ENCODE measurements at regions not wholly inside any gene's neighbourhood (a gene's known extent, or its start where the extent isn't known, plus 50 kb on each side); places are given as distances from the start of the nearest gene placed in this dataset.

DNA sequence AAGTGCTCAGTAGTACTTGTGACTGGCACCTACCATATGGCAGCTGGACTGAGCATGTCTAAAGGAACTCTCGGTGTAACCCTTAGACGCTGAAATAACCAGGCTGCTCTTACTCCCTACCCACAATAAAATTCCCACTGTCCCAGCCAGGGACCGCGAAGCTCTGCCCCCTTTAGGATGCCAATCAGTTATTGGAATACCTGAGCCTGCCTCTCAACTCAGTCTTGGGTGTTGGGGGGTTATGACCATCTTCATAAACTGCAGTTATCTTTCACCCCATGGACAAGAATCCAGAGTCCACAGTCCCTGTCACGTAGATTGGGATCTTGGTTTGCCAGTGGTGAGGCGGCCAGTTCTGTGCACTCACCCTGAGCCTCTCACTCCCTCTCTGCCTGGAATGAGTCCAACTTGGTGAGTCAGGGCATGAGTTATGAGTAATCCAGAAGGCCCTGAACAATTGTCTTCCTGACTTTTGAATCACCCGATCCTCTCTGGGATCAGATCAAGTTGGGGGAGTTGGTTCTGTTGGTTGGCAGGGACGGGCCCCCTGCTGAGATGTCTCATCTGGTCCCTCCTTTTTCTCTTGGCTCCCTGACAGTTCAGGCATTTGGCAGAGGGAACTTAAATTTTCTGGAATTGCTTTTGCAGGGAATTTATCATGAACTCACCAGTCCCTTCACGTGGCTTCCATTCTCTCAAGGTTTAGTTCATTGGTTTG, 120.1 kb upstream of the UBE2E1 start:
- DNase-seq (ENCODE audit: low read depth), result peak; percentile 98
- TF ChIP-seq, protein P1, sequence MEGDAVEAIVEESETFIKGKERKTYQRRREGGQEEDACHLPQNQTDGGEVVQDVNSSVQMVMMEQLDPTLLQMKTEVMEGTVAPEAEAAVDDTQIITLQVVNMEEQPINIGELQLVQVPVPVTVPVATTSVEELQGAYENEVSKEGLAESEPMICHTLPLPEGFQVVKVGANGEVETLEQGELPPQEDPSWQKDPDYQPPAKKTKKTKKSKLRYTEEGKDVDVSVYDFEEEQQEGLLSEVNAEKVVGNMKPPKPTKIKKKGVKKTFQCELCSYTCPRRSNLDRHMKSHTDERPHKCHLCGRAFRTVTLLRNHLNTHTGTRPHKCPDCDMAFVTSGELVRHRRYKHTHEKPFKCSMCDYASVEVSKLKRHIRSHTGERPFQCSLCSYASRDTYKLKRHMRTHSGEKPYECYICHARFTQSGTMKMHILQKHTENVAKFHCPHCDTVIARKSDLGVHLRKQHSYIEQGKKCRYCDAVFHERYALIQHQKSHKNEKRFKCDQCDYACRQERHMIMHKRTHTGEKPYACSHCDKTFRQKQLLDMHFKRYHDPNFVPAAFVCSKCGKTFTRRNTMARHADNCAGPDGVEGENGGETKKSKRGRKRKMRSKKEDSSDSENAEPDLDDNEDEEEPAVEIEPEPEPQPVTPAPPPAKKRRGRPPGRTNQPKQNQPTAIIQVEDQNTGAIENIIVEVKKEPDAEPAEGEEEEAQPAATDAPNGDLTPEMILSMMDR (conservative IDR thresholded peaks at IDR 0.05; ENCODE audit: low read length), result no peak
- H3K4me3 ChIP-seq (ENCODE audit: low read length), result no peak overlapping the region

DNA sequence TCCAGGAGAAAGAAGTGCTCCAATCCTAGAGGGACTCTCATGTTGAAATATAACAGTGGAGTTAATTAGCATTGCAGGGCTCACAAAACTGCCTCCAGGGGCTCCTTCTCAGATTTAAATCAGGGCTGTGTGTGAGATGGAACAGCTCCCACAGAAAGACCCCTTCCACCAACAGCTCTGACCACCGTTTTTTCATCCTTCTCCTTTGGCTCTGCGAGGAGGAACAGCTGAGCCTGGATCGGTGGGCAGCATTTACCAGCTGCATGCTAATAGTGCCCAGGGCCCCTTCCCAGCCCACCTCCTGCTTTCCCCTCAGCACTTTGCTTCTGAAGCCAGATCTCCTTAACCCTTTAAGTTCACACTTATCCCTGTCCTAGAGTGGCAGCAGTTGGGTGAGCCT, 119.2 kb upstream of the UBE2E1 start:
- TF ChIP-seq, protein P1 (conservative IDR thresholded peaks at IDR 0.05; ENCODE audit: low read length), result no peak
- no peak for DNase-seq (ENCODE audit: low read depth)
- H3K4me3 ChIP-seq (ENCODE audit: low read length), result no peak overlapping the region

DNA sequence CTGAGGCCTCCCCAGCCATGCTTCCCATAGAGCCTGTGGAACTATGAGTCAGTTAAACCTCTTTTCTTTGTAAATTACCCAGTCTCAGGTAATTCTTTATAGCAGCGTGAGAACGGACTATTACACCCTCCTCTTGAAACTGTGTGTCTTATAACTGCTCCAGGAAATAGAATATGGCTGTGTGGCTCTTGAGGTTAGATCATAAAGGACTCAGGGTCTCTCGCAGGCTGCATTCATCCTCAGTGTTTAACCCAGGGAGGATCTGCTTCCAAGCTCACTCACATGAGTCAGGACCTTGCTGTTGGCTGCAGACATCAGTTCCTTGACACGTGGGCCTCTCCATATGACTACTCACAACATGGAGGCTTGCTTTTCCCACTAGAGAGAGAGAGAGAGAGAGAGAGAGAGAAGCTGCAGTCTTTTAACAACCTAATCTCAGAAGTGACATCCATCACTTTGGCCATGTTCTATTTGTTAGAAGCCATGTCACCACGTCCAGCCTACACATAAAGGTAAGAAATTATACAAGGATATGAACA, 114.3 kb upstream of the UBE2E1 start:
- TF ChIP-seq, protein P1 (conservative IDR thresholded peaks at IDR 0.05; ENCODE audit: low read length), result no peak
- H3K4me3 ChIP-seq (ENCODE audit: low read length), result no peak overlapping the region
- DNase-seq (ENCODE audit: low read depth), result peak; percentile 7

DNA sequence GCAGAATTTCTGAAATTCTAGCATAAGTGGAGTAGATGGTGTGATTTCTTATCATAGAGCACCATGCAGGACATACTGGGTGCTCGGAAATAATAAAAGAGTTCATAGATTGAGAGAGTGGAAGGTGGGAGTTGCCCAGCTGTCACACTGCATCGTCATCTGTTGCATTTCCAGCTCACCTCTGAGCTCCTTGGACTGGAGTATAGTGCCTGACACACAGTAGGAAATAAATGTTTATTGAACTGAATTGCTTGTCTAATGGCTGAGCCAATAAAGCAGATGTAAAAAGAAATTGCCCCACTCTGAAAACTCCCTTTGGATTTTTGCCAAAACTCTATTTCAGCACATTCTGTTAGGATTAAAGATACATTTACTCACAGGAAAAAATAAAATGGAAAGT, 108.9 kb upstream of the UBE2E1 start:
- H3K4me3 ChIP-seq (ENCODE audit: low read length), result no peak overlapping the region
- TF ChIP-seq, protein P1 (conservative IDR thresholded peaks at IDR 0.05; ENCODE audit: low read length), result no peak
- no peak for DNase-seq (ENCODE audit: low read depth)

DNA sequence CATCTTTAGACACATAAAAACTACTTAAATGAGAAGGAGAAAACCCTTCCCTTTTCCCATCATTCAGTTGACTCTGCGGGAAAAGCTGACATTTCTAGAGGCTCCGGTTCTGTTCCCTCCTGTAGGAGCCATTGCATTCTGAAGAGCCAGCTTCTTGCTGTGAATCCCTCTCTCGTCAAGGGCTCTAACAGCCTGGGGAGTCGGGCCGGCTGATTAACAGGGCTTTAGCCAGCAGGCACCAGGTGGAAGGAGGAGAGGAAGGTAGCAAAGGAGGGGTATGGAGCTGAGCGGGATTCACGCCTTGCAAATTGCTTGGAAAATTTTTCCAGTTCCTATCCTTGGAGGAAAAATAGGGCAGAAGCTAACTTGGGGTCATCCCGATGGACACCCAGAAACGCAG, 108.3 kb upstream of the UBE2E1 start:
- H3K4me3 ChIP-seq (ENCODE audit: low read length), result no peak overlapping the region
- no peak for DNase-seq (ENCODE audit: low read depth)
- TF ChIP-seq, protein P1 (conservative IDR thresholded peaks at IDR 0.05; ENCODE audit: low read length), result no peak

DNA sequence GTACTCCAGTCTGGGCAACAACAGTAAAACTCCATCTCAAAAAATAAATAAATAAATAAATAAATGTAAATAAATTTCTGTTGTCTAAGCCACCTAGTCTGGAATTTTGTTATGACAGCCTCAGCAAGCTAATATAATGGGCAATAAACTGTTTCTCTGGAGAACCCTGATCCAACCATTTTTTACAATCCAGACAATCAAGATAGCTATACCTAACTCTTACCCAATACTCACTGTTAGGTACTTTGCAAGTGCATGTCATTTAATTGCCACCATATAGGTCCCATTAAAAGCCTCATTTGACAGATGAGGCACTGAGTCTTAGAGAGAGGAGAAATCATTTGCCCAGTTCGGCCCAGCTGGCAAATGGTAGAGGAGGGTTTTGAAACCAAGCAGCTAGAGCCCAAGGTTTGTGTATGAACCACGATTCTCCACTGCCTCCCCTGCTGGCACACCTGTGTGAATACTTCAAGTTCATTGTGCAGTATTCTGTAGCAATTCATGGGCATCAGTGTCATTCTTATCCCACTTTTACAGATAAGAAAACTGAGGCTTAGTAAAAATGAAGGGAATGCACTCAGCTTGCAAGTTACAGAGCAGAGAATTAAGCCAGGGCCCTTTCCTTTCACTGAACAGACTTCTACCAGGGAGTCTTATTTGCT, 107.0 kb upstream of the UBE2E1 start:
- H3K4me3 ChIP-seq (ENCODE audit: low read length), result no peak overlapping the region
- TF ChIP-seq, protein P1 (conservative IDR thresholded peaks at IDR 0.05; ENCODE audit: low read length), result no peak
- DNase-seq (ENCODE audit: low read depth), result no peak

DNA sequence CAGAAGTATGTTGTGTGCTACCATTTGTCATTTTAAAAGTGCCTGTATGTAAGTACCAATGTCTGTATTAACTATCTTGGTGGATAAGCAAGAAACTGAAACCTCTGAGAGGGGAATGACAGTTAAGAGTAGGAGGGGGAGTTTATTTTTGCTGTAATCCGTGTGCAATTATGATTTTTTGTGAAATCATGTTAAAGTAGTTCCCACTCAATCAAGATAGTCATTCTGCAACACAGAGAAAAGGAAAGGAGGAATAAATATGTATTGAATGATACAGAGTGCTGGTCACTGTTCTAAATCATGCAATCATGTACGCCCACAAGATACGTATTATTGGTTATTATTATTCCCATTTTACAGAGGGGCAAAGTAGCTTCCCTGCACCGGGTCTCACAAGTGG, 105.1 kb upstream of the UBE2E1 start:
- TF ChIP-seq, protein P1 (conservative IDR thresholded peaks at IDR 0.05; ENCODE audit: low read length), result no peak
- no peak for DNase-seq (ENCODE audit: low read depth)
- no peak overlapping the region for H3K4me3 ChIP-seq (ENCODE audit: low read length)
